ENCODE measurements at regions not wholly inside any gene's neighbourhood (a gene's known extent, or its start where the extent isn't known, plus 50 kb on each side); places are given as distances from the start of the nearest gene placed in this dataset.

DNA sequence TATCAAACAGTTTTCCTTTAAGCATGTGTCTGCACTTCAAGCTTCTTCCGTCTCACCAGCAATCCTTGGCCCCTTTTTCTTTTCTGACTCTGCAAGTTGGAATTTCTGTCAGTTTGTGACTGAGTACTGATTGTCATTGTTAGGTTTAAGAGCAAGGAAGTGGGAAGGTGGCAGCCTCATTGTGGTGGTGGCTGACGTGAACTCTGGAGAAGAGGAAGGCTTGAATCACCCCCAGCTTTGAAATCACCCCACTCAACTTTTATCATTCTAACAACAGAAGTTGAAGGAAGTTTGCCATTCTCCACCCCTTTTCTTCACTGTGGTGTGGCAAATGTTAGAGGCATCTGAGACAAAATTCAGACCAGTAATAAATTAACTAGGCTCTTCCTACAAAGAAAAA is 231.6 kb upstream of the AGTR1 start:
- TF ChIP-seq EZH2 (IDR thresholded peaks at IDR 0.05; ENCODE audit: insufficient read depth, low read length) (no peak), CTCF (IDR thresholded peaks at IDR 0.05; ENCODE audit: insufficient read depth, low read depth, low read length) (no peak)
